ENCODE measurements at regions not wholly inside any gene's neighbourhood (a gene's known extent, or its start where the extent isn't known, plus 50 kb on each side); places are given as distances from the start of the nearest gene placed in this dataset.

DNA sequence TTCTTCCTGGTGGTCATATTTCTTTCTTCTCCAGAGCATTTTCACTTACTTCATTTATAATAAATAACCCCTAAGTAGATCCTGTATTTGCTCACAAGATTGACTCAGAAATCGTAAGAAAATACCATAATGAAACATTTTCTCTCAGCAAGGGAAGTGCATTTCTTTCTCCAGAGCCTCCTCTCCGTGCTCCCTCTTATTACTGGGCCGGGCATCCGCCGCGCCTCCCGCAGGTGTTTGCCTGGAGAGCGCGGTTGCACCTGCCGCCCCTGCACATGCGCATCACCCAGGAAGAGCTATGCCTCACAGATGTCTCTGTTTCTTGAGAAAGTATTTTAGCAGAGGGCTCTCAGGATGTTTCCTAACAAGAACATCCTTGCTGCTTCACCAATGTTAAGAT is 509.2 kb downstream of the TCERG1L start:
- CTCF ChIA-PET, result no interaction called here
- no peaks in the 10 kb centered on the region for H4K20me1 ChIP-seq (ENCODE audit: insufficient read depth, low read length)
- WGBS, 2 experiments (ENCODE audit: extremely low coverage in 2 of 2, insufficient read length in 1 of 2), result 0% methylated on average over 1 of the region's 11 CpGs; no CpG with 5 or more reads in 1 of the 2 experiments

More for the DNA sequence above, 509.2 kb downstream of the TCERG1L start:
- H3K4me2 ChIP-seq (ENCODE audit: low read depth, low read length), result no peak overlapping the region
- DNase-seq (no peak), ATAC-seq (ENCODE audit: low read depth) (no peak)
- H3K9me3 ChIP-seq (ENCODE audit: control insufficient read depth, insufficient read depth, low read length), result peaks cover 40% of the 10 kb centered on the region
- no peaks in the 10 kb centered on the region for H3K36me3 ChIP-seq (ENCODE audit: control insufficient read depth, insufficient read depth, low read length)
- BruUV-seq (replicated peaks), result no TSS peak
- no peak overlapping the region for H3K9ac ChIP-seq (ENCODE audit: low read depth, low read length)
- H4K8ac ChIP-seq (ENCODE audit: low read depth in 2 of 2, low read length in 2 of 2), result no peak overlapping the region
- dilution Hi-C loops (cut with HindIII; ENCODE audit: low sequenced_read_pairs, unreplicated experiment) (no loop called here), in situ Hi-C loops (cut with MboI; ENCODE audit: low sequenced_read_pairs) (no loop called here), intact Hi-C loops (cut with micrococcal nuclease) (no loop called here)
- H3K56ac ChIP-seq (ENCODE audit: extremely low read depth, insufficient read depth, low read length), result no peak overlapping the region
- H3K4ac ChIP-seq (ENCODE audit: low read depth, low read length), result no peak overlapping the region
- H3K23ac ChIP-seq (ENCODE audit: low read depth, low read length), result no peak overlapping the region
- no peak overlapping the region for H3K27ac ChIP-seq (ENCODE audit: insufficient read depth, low read length)
- no peak overlapping the region for H3K4me3 ChIP-seq (ENCODE audit: insufficient read depth, low read depth, low read length)
- no peak overlapping the region for H2BK15ac ChIP-seq (ENCODE audit: low read depth, low read length)
- no peak overlapping the region for H2AK9ac ChIP-seq (replicated peaks; ENCODE audit: low read depth, low read length, poor library complexity)
- no peaks in the 10 kb centered on the region for H3K4me1 ChIP-seq (ENCODE audit: control insufficient read depth, insufficient read depth, low read length)
- H3K79me1 ChIP-seq (ENCODE audit: low read depth in 1 of 2, low read length in 2 of 2), result no peaks in the 10 kb centered on the region
- no peak overlapping the region for H2BK20ac ChIP-seq (ENCODE audit: low read depth, low read length)
- no peak overlapping the region for H2AK5ac ChIP-seq (ENCODE audit: low read depth, low read length)
- no peaks in the 10 kb centered on the region for H3K9me1 ChIP-seq (ENCODE audit: insufficient read depth, low read length)
- no peak overlapping the region for H4K5ac ChIP-seq (ENCODE audit: low read depth, low read length)
- no peak overlapping the region for H2BK120ac ChIP-seq (ENCODE audit: low read depth, low read length)
- H4K91ac ChIP-seq (ENCODE audit: insufficient read depth, low read depth, low read length), result no peak overlapping the region
- H2AFZ ChIP-seq (replicated peaks; ENCODE audit: low read length, poor library complexity), result no peak overlapping the region
- no peak for TF ChIP-seq MAFK (IDR thresholded peaks at IDR 0.05; ENCODE audit: low read depth, low read length)
- TF ChIP-seq FOS (IDR thresholded peaks at IDR 0.05; ENCODE audit: low read depth, low read length), result no peak
- TF ChIP-seq CEBPB (IDR thresholded peaks at IDR 0.05; ENCODE audit: low read depth, low read length), result no peak
- no peak for TF ChIP-seq RAD21 (IDR thresholded peaks at IDR 0.05; ENCODE audit: low read length)
- TF ChIP-seq BHLHE40 (IDR thresholded peaks at IDR 0.05; ENCODE audit: low read depth, low read length), result no peak
- TF ChIP-seq MXI1 (IDR thresholded peaks at IDR 0.05; ENCODE audit: borderline replicate concordance, low read depth, low read length), result no peak
- TF ChIP-seq, protein P1, sequence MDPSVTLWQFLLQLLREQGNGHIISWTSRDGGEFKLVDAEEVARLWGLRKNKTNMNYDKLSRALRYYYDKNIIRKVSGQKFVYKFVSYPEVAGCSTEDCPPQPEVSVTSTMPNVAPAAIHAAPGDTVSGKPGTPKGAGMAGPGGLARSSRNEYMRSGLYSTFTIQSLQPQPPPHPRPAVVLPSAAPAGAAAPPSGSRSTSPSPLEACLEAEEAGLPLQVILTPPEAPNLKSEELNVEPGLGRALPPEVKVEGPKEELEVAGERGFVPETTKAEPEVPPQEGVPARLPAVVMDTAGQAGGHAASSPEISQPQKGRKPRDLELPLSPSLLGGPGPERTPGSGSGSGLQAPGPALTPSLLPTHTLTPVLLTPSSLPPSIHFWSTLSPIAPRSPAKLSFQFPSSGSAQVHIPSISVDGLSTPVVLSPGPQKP (IDR thresholded peaks at IDR 0.05; ENCODE audit: borderline replicate concordance, low read depth, low read length), result no peak
- TF ChIP-seq POLR2A (IDR thresholded peaks at IDR 0.05; ENCODE audit: low read depth, low read length), result no peak
- TF ChIP-seq, protein P2, sequence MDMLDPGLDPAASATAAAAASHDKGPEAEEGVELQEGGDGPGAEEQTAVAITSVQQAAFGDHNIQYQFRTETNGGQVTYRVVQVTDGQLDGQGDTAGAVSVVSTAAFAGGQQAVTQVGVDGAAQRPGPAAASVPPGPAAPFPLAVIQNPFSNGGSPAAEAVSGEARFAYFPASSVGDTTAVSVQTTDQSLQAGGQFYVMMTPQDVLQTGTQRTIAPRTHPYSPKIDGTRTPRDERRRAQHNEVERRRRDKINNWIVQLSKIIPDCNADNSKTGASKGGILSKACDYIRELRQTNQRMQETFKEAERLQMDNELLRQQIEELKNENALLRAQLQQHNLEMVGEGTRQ (IDR thresholded peaks at IDR 0.05; ENCODE audit: low read depth, low read length), result no peak
- no peak for TF ChIP-seq RCOR1 (IDR thresholded peaks at IDR 0.05; ENCODE audit: insufficient replicate concordance, low read length)
- no peak for TF ChIP-seq MAZ (IDR thresholded peaks at IDR 0.05; ENCODE audit: borderline replicate concordance, low read depth, low read length)
- TF ChIP-seq CHD1 (IDR thresholded peaks at IDR 0.05; ENCODE audit: low read depth, low read length), result no peak
- no peak overlapping the region for H2BK5ac ChIP-seq (ENCODE audit: low read depth, low read length, poor library complexity, severe bottlenecking)
- H3K18ac ChIP-seq (ENCODE audit: low read depth, low read length), result no peak overlapping the region
- POLR2A ChIA-PET (ENCODE audit: unreplicated experiment), result no interaction called here
- H3K27me3 ChIP-seq (ENCODE audit: control insufficient read depth, insufficient read depth, low read length), result no peaks in the 10 kb centered on the region
- H3K14ac ChIP-seq (replicated peaks; ENCODE audit: low read depth, low read length), result no peak overlapping the region
